HepG2 (cell line): ENCODE measurements at regions not wholly inside any gene's neighbourhood (a gene's known extent, or its start where the extent isn't known, plus 50 kb on each side); places are given as distances from the start of the nearest gene placed in this dataset.

Source experiments
- ATF1 ChIP-seq: IDR thresholded peaks from 2 replicates; pipeline ENCODE4 v1.6.1; 2016; ENCODE audit warnings: mild to moderate bottlenecking, control low read depth
- BCL6 ChIP-seq: IDR thresholded peaks from 2 replicates; pipeline ENCODE4 v1.6.1; 2016; ENCODE audit warnings: missing genetic modification reagents, missing compliant biosample characterization
- BRF2 ChIP-seq: sonication (generic); formaldehyde crosslinking; IDR thresholded peaks from 2 replicates; pipeline ENCODE4 v1.8.1; 2022; ENCODE audit warnings: mild to moderate bottlenecking, missing genetic modification reagents
- DPF2 ChIP-seq: sonication (generic); formaldehyde crosslinking; IDR thresholded peaks from 2 replicates; pipeline ENCODE4 v1.4.0; 2020; ENCODE audit warnings: mild to moderate bottlenecking, low read depth, missing genetic modification reagents, borderline replicate concordance
- ETV6 ChIP-seq: sonication (generic); formaldehyde crosslinking; conservative IDR thresholded peaks from 2 replicates; pipeline ENCODE4 v1.4.0; 2020; ENCODE audit warnings: missing genetic modification reagents
- FOXK2 ChIP-seq: fragments of 450-650 bp; IDR thresholded peaks from 2 replicates; pipeline ENCODE4 v1.6.1; 2016
- HOMEZ ChIP-seq: IDR thresholded peaks from 2 replicates; pipeline ENCODE4 v1.6.1; 2016; ENCODE audit warnings: low read depth
- NR2F1 ChIP-seq, 2 experiments: fragments of 450-650 bp in 1 of 2; formaldehyde crosslinking in 1 of 2; IDR thresholded peaks; 2 replicates each; pipeline versions ENCODE4 v1.5.0 to v1.6.1; 2016 to 2020; ENCODE audit warnings: mild to moderate bottlenecking in 1 of 2, missing compliant biosample characterization in 1 of 2, missing genetic modification reagents in 1 of 2, moderate library complexity in 1 of 2
- NR3C1 ChIP-seq: sonication (generic); formaldehyde crosslinking; IDR thresholded peaks from 2 replicates; pipeline ENCODE4 v1.4.0; 2020; ENCODE audit warnings: missing genetic modification reagents
- SIN3B ChIP-seq: fragments of 150-350 bp; IDR thresholded peaks from 2 replicates; pipeline ENCODE4 v1.6.1; 2014; ENCODE audit warnings: low read length
- ZFP36 ChIP-seq: fragments of 150-350 bp; IDR thresholded peaks from 2 replicates; pipeline ENCODE4 v1.6.1; 2018; ENCODE audit warnings: borderline replicate concordance, low read length, low read depth; ENCODE audit not compliant: partially characterized antibody
- ZFY ChIP-seq: sonication (generic); formaldehyde crosslinking; IDR thresholded peaks from 2 replicates; pipeline ENCODE4 v1.4.0; 2020; ENCODE audit warnings: missing genetic modification reagents
- ZNF451 ChIP-seq: sonication (generic); formaldehyde crosslinking; IDR thresholded peaks from 2 replicates; pipeline ENCODE4 v1.5.0; 2020; ENCODE audit warnings: mild to moderate bottlenecking, missing genetic modification reagents
- ZNF552 ChIP-seq: sonication (generic); formaldehyde crosslinking; IDR thresholded peaks from 2 replicates; pipeline ENCODE4 v1.9.0; 2022; ENCODE audit warnings: missing genetic modification reagents, mild to moderate bottlenecking, borderline replicate concordance
- ZNF564 ChIP-seq: sonication (generic); formaldehyde crosslinking; IDR thresholded peaks from 2 replicates; pipeline ENCODE4 v1.8.1; 2023; ENCODE audit warnings: mild to moderate bottlenecking, missing genetic modification reagents
- ZNF670 ChIP-seq: sonication (generic); formaldehyde crosslinking; IDR thresholded peaks from 2 replicates; pipeline ENCODE4 v1.8.0; 2022; ENCODE audit warnings: mild to moderate bottlenecking, missing genetic modification reagents, borderline replicate concordance
- ZNF775 ChIP-seq: sonication (generic); formaldehyde crosslinking; IDR thresholded peaks from 2 replicates; pipeline ENCODE4 v1.4.0; 2020; ENCODE audit warnings: missing genetic modification reagents, mild to moderate bottlenecking, moderate library complexity, borderline replicate concordance
- ZSCAN22 ChIP-seq: sonication (generic); formaldehyde crosslinking; IDR thresholded peaks from 2 replicates; pipeline ENCODE4 v1.4.0; 2020; ENCODE audit warnings: mild to moderate bottlenecking, missing genetic modification reagents
- TF ChIP-seq, protein P1 (sequence below): sonication (generic); formaldehyde crosslinking; IDR thresholded peaks from 2 replicates; pipeline ENCODE4 v1.4.0; 2020; ENCODE audit warnings: missing genetic modification reagents
- TF ChIP-seq, protein P2 (sequence below): IDR thresholded peaks from 2 replicates; pipeline ENCODE4 v1.6.1; 2016; ENCODE audit warnings: control low read depth
- TF ChIP-seq, protein P3 (sequence below): sonication (generic); formaldehyde crosslinking; IDR thresholded peaks from 2 replicates; pipeline ENCODE4 v1.4.0; 2020; ENCODE audit warnings: mild to moderate bottlenecking, low read depth, missing genetic modification reagents
- TF ChIP-seq, protein P4 (sequence below): IDR thresholded peaks from 2 replicates; pipeline ENCODE4 v1.6.1; 2016; ENCODE audit warnings: missing genetic modification reagents, missing compliant biosample characterization
- TF ChIP-seq, protein P5 (sequence below): sonication (generic); formaldehyde crosslinking; IDR thresholded peaks from 2 replicates; pipeline ENCODE4 v1.9.0; 2021; ENCODE audit warnings: missing genetic modification reagents, mild to moderate bottlenecking, borderline replicate concordance

DNA sequence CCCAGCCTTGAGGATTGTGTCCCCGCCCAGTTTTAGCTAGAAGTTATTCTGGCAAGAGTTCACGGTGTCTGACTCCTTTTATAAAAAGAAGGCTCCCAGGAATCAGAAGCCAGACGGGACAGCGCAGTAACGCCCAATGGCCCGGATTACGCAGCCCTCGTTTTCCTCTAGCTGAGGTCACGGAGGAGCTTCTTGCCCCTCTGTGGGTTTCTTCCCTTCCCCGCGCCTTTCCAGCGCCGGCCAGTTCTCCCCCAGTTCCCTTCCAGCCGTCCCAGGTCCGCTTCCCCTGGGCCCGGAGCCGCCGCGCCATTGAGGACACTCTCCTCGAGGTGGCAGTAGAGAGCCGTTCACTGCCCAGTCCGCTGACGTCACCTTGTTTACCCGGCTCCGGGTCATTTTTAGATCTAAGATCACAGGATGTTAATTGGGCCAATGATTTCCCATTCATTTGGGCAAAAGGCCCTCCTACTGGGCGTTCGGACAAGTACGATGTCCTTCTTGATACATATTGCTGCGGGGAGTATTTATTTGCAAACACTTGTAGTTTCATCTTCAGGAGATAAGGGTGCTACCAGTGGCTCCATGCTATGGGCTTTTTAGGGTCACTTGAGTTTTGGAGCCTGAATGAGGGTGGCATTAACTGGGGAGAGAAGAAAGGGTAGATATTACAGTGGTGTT lies 81.5 kb upstream of the PPM1B start (continued):
- no peak for TF ChIP-seq ZNF670 (CRISPR knock-in tag)
- TF ChIP-seq ETV6 (CRISPR knock-in tag) = no peak; the same call in 1 of the 2 replicates
- TF ChIP-seq NR2F1 (CRISPR knock-in tag; IDR thresholded peaks at IDR 0.05) = no peak
- TF ChIP-seq, protein P1, sequence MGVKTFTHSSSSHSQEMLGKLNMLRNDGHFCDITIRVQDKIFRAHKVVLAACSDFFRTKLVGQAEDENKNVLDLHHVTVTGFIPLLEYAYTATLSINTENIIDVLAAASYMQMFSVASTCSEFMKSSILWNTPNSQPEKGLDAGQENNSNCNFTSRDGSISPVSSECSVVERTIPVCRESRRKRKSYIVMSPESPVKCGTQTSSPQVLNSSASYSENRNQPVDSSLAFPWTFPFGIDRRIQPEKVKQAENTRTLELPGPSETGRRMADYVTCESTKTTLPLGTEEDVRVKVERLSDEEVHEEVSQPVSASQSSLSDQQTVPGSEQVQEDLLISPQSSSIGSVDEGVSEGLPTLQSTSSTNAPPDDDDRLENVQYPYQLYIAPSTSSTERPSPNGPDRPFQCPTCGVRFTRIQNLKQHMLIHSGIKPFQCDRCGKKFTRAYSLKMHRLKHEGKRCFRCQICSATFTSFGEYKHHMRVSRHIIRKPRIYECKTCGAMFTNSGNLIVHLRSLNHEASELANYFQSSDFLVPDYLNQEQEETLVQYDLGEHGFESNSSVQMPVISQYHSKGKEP (CRISPR knock-in tag) = no peak
- peak; percentile 49; the same call in 1 of the 2 replicates for TF ChIP-seq HOMEZ (CRISPR knock-in tag)
- 0 out of 2 replicates have a peak, but pooled peaks have one; percentile 27 for TF ChIP-seq ZNF775 (CRISPR knock-in tag)
- TF ChIP-seq, protein P2, sequence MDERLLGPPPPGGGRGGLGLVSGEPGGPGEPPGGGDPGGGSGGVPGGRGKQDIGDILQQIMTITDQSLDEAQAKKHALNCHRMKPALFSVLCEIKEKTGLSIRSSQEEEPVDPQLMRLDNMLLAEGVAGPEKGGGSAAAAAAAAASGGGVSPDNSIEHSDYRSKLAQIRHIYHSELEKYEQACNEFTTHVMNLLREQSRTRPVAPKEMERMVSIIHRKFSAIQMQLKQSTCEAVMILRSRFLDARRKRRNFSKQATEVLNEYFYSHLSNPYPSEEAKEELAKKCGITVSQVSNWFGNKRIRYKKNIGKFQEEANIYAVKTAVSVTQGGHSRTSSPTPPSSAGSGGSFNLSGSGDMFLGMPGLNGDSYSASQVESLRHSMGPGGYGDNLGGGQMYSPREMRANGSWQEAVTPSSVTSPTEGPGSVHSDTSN (CRISPR knock-in tag) = no peak
- TF ChIP-seq, protein P3, sequence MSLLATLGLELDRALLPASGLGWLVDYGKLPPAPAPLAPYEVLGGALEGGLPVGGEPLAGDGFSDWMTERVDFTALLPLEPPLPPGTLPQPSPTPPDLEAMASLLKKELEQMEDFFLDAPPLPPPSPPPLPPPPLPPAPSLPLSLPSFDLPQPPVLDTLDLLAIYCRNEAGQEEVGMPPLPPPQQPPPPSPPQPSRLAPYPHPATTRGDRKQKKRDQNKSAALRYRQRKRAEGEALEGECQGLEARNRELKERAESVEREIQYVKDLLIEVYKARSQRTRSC (CRISPR knock-in tag) = 0 out of 2 replicates have a peak, but pooled peaks have one; percentile 45
- 0 out of 2 replicates have a peak, but pooled peaks have one; percentile 28 for TF ChIP-seq SIN3B
- TF ChIP-seq FOXK2 = peak; percentile 80
- no peak for TF ChIP-seq ZSCAN22
- TF ChIP-seq ZNF451 (CRISPR knock-in tag) = no peak
- TF ChIP-seq ZFY (CRISPR knock-in tag) = 0 out of 2 replicates have a peak, but pooled peaks have one; percentile 16
- TF ChIP-seq, protein P4, sequence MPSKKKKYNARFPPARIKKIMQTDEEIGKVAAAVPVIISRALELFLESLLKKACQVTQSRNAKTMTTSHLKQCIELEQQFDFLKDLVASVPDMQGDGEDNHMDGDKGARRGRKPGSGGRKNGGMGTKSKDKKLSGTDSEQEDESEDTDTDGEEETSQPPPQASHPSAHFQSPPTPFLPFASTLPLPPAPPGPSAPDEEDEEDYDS (CRISPR knock-in tag) = no peak; the same call in 1 of the 2 replicates
- peak; percentile 52 for TF ChIP-seq BCL6 (CRISPR knock-in tag)
- TF ChIP-seq NR3C1 (CRISPR knock-in tag) = no peak
- TF ChIP-seq ATF1 = peak; percentile 94
- no peak for TF ChIP-seq BRF2 (CRISPR knock-in tag)
- TF ChIP-seq DPF2 = peak; percentile 29; the same call in 1 of the 2 replicates
- TF ChIP-seq ZNF564 = no peak
- TF ChIP-seq, protein P5, sequence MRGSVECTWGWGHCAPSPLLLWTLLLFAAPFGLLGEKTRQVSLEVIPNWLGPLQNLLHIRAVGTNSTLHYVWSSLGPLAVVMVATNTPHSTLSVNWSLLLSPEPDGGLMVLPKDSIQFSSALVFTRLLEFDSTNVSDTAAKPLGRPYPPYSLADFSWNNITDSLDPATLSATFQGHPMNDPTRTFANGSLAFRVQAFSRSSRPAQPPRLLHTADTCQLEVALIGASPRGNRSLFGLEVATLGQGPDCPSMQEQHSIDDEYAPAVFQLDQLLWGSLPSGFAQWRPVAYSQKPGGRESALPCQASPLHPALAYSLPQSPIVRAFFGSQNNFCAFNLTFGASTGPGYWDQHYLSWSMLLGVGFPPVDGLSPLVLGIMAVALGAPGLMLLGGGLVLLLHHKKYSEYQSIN = no peak
- no peak for TF ChIP-seq ZNF552 (CRISPR knock-in tag)
- TF ChIP-seq ZFP36 = no peak
